NB4 (cell line): ENCODE measurements at regions not wholly inside any gene's neighbourhood (a gene's known extent, or its start where the extent isn't known, plus 50 kb on each side); places are given as distances from the start of the nearest gene placed in this dataset.

Experiments
- MYC ChIP-seq: IDR thresholded peaks from 2 replicates; pipeline ENCODE4 v1.6.1; 2011; ENCODE audit warnings: low read depth, low read length
- POLR2A ChIP-seq: IDR thresholded peaks from 2 replicates; pipeline ENCODE4 v1.6.1; 2011; ENCODE audit warnings: mild to moderate bottlenecking; ENCODE audit not compliant: insufficient read length; ENCODE audit errors: extremely low read depth
- TF ChIP-seq, protein P1 (sequence below): IDR thresholded peaks from one replicate; pipeline ENCODE4 v1.5.1; 2012; ENCODE audit warnings: low read depth, low read length

DNA sequence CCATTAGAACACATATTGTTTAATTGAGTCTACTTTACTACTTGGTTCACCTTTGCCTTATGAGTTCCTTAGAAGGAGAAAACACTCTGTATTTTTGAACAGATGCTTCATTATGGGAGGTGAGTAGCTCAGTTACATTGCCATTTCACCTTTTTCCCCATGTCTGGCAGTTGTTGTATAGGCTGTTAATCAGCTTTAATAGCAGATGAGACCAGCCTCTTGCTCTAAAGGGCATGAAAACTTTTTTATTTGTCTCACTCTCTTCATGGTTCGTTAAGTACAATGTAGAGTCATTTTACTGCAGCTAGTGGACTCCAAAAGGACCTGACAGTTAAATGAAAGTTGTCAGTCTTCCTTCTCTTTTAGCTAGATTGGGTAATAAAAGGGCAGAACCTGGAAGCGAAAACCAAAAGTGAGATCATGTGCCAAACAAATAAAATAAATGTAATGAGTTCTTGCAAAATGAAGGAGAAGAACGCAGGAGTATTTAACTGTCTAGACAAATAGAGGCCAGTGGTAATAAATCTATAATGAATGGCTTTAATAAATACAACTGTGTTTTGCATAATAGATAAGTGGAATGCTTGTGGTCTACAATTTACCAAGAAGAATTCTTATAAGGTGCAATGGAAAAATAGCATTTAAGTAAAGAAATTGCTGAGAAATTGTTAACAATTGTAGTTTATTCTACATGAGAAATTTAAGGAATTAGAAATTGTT is 180.0 kb upstream of the NEGR1 start:
- TF ChIP-seq, protein P1, sequence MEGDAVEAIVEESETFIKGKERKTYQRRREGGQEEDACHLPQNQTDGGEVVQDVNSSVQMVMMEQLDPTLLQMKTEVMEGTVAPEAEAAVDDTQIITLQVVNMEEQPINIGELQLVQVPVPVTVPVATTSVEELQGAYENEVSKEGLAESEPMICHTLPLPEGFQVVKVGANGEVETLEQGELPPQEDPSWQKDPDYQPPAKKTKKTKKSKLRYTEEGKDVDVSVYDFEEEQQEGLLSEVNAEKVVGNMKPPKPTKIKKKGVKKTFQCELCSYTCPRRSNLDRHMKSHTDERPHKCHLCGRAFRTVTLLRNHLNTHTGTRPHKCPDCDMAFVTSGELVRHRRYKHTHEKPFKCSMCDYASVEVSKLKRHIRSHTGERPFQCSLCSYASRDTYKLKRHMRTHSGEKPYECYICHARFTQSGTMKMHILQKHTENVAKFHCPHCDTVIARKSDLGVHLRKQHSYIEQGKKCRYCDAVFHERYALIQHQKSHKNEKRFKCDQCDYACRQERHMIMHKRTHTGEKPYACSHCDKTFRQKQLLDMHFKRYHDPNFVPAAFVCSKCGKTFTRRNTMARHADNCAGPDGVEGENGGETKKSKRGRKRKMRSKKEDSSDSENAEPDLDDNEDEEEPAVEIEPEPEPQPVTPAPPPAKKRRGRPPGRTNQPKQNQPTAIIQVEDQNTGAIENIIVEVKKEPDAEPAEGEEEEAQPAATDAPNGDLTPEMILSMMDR, result no peak
- TF ChIP-seq POLR2A (no peak), MYC (no peak)
